Heart left ventricle (tissue), 13 donors: ENCODE measurements at regions not wholly inside any gene's neighbourhood (a gene's known extent, or its start where the extent isn't known, plus 50 kb on each side); places are given as distances from the start of the nearest gene placed in this dataset.

ENCODE experiments used
- CTCF ChIP-seq, 12 donors: fragments of 200-600 bp; sonication (generic) in 4 of 12; IDR thresholded peaks; one replicate each; pipeline versions ENCODE4 v1.5.0 to v1.8.0; 2018 to 2022; ENCODE audit warnings: antibody characterized with exemption in 12 of 12, mild to moderate bottlenecking in 5 of 12
- POLR2A ChIP-seq, 2 donors: fragments of 450-650 bp; IDR thresholded peaks; one replicate each; pipeline ENCODE4 v1.6.1; 2017; ENCODE audit warnings: antibody characterized with exemption in 2 of 2, mild to moderate bottlenecking in 2 of 2, moderate library complexity in 2 of 2
- donor health status: ischemic (EF 13 %, LVEDD 7.1; RV severe dilation, severe dysfunction).
- donor health status: DM: no; HTN: yes; CAD: no.
- donor health status: DM: no; HTN: no; CAD: no.
- donor health status: ischemic (EF 25% LVEDD 6.9; RV normal size, moderate dysfunction).
- donor health status: ischemic (EF 25% LVEDD 5.7; RV mildly dilated, moderate dysfunction).
- donor health status: ischemic (EF 35%, LVEDD 5.7; RV mildly dilated, moderate dysfunction).
- donor health status: nonischemic (EF 11% LVEDD 7.7; RV severe dilation, severe dysfunction).
- donor health status: DM: yes; HTN: yes; CAD: no.
- donor health status: PGD.
- donor health status: ischemic (EF 29% LVEDD 5.4; RV normal size, mild dysfunction).
- donor health status: nonischemic (EF 23%, LVEDD 6.1; RV moderate dilation, normal function).

GRCh38 chr3:31172336-31172735 lies 277.9 kb upstream of the GADL1 start:
- TF ChIP-seq CTCF (IDR thresholded peaks at IDR 0.05) (no peak), POLR2A (IDR thresholded peaks at IDR 0.05) (no peak)
